Upper lobe of left lung (tissue), 4 donors: ENCODE measurements at regions not wholly inside any gene's neighbourhood (a gene's known extent, or its start where the extent isn't known, plus 50 kb on each side); places are given as distances from the start of the nearest gene placed in this dataset.

Experiments used
- CTCF ChIP-seq, 6 experiments: fragments of 450-650 bp in 4 of 6; fragments of 200-600 bp in 2 of 6; sonication (generic) in 2 of 6; IDR thresholded peaks; one replicate each; pipeline ENCODE4 v1.5.1; 2016 to 2019; ENCODE audit warnings: antibody characterized with exemption in 6 of 6
- POLR2A ChIP-seq, 4 donors: fragments of 450-650 bp; IDR thresholded peaks; one replicate each; pipeline ENCODE4 v1.5.1; 2016 to 2017; ENCODE audit warnings: antibody characterized with exemption in 4 of 4, mild to moderate bottlenecking in 2 of 4

DNA sequence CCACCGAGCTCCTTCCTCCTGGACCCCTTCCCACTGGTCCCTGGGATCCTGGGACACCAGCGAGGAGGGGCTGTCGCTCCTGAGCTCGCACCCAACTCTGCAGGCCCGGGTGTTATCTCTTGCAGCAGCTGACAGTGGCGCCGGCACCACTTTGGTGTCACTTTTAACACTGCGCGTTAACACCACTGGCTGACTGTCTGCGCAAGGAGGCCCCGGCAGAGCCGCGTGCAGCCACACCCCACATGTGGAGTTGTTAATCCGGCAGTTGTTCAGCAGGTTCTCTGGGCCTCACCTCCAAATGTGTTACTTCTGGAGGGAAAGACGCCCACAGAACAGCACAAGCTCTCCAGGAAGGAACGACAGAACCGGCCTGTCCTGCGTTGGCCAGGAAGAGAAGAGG lies 155.0 kb upstream of the GLI2 start:
- no peak for TF ChIP-seq POLR2A (IDR thresholded peaks at IDR 0.05)
- no peak for TF ChIP-seq CTCF (IDR thresholded peaks at IDR 0.05)
